PC-3 (cell line): ENCODE measurements at regions not wholly inside any gene's neighbourhood (a gene's known extent, or its start where the extent isn't known, plus 50 kb on each side); places are given as distances from the start of the nearest gene placed in this dataset.

Experiments
- ATAC-seq: fragments of 200-7000 bp; cut with Tn5 transposase; 2 replicates; pipeline ENCODE4 v1.9.1; 2020; ENCODE audit warnings: mild to moderate bottlenecking, moderate library complexity
- BruUV-seq: library from RNA; stranded (reverse); fragments of 400-500 nt; replicated peaks from 2 replicates; lab custom pipeline; 2021; lab: Mats Ljungman, UMichigan
- CTCF ChIA-PET: fragments of 300-600 bp; sonication (Branson Sonifier 250); formaldehyde crosslinking; loops from one replicate; lab custom pipeline; 2022; ENCODE audit warnings: antibody characterized with exemption; lab: Charles Lee
- POLR2A ChIA-PET: fragments of 300-600 bp; sonication (Branson Sonifier 250); formaldehyde crosslinking; loops from one replicate; lab custom pipeline; 2022; ENCODE audit warnings: antibody characterized with exemption; ENCODE audit not compliant: unreplicated experiment; lab: Charles Lee
- DNase-seq: peaks from one replicate; pipeline ENCODE4 v3.0.0-alpha.2; 2015
- H2AFZ ChIP-seq: fragments of 300-600 bp; sonication (generic); 2 replicates; pipeline ENCODE4 v1.6.0; 2016; ENCODE audit warnings: antibody characterized with exemption, low read length
- H3F3A ChIP-seq: fragments of 300-600 bp; sonication (generic); one replicate; pipeline ENCODE4 v1.6.0; 2017; ENCODE audit warnings: antibody characterized with exemption, low read length, control low read depth, mild to moderate bottlenecking; ENCODE audit not compliant: unreplicated experiment
- H3K27ac ChIP-seq: fragments of 300-600 bp; sonication (generic); 2 replicates; pipeline ENCODE4 v1.5.1; 2016; ENCODE audit warnings: mild to moderate bottlenecking, low read length
- H3K27me3 ChIP-seq: fragments of 300-600 bp; sonication (generic); 2 replicates; pipeline ENCODE4 v1.6.1; 2016; ENCODE audit warnings: low read length, mixed read lengths
- H3K36me3 ChIP-seq: fragments of 300-600 bp; sonication (generic); 2 replicates; pipeline ENCODE4 v1.6.1; 2016; ENCODE audit warnings: low read depth, mixed run types, low read length, mixed read lengths
- H3K4me1 ChIP-seq: fragments of 300-600 bp; sonication (generic); 2 replicates; pipeline ENCODE4 v1.5.1; 2016; ENCODE audit warnings: low read length; ENCODE audit not compliant: insufficient read depth
- H3K4me2 ChIP-seq: fragments of 300-600 bp; sonication (generic); 2 replicates; pipeline ENCODE4 v1.6.0; 2016; ENCODE audit warnings: low read length
- H3K4me3 ChIP-seq: fragments of 300-600 bp; sonication (generic); 2 replicates; pipeline ENCODE4 v1.5.1; 2016; ENCODE audit warnings: mild to moderate bottlenecking, low read length, mixed read lengths
- H3K79me2 ChIP-seq: fragments of 300-600 bp; sonication (generic); 2 replicates; pipeline ENCODE4 v1.6.1; 2017; ENCODE audit warnings: low read length, mixed read lengths
- H3K9ac ChIP-seq: fragments of 300-600 bp; sonication (generic); 2 replicates; pipeline ENCODE4 v1.6.0; 2016; ENCODE audit warnings: mild to moderate bottlenecking, low read length
- H3K9me2 ChIP-seq: fragments of 300-600 bp; sonication (generic); replicated peaks from 2 replicates; pipeline ENCODE4 v1.6.1; 2016; ENCODE audit warnings: mixed run types, low read length, mixed read lengths
- H3K9me3 ChIP-seq: fragments of 300-600 bp; sonication (generic); 2 replicates; pipeline ENCODE4 v1.6.1; 2016; ENCODE audit warnings: low read length, mixed read lengths
- H4K20me1 ChIP-seq: fragments of 300-600 bp; sonication (generic); 2 replicates; pipeline ENCODE4 v1.6.1; 2016; ENCODE audit warnings: low read length, mixed read lengths
- CTCF ChIP-seq: fragments of 300-600 bp; sonication (generic); conservative IDR thresholded peaks from 2 replicates; pipeline ENCODE4 v1.5.1; 2017; ENCODE audit warnings: antibody characterized with exemption, low read depth, mild to moderate bottlenecking, low read length
- EZH2 ChIP-seq: fragments of 300-600 bp; sonication (generic); IDR thresholded peaks from one replicate; pipeline ENCODE4 v1.6.1; 2017; ENCODE audit warnings: antibody characterized with exemption, mild to moderate bottlenecking, low read length; ENCODE audit not compliant: unreplicated experiment
- EZH2phosphoT487 ChIP-seq: fragments of 300-600 bp; sonication (generic); IDR thresholded peaks from 2 replicates; pipeline ENCODE4 v1.6.1; 2018; ENCODE audit warnings: mild to moderate bottlenecking, antibody characterized with exemption, low read length, borderline replicate concordance
- intact Hi-C: fragments of 100-400 bp; cut with micrococcal nuclease; formaldehyde crosslinking; loops from 2 replicates; pipeline ENCODE4 v1.9.0; 2023

- DNase-seq, result no peak
- H3K9me3 ChIP-seq, result no peaks in the 10 kb centered on the region
- no peaks in the 10 kb centered on the region for H4K20me1 ChIP-seq
- no peaks in the 10 kb centered on the region for H3K79me2 ChIP-seq
- no peaks in the 10 kb centered on the region for H3K27me3 ChIP-seq
- no peak overlapping the region for H3K9ac ChIP-seq
- H3K4me2 ChIP-seq, result no peak overlapping the region
- H3F3A ChIP-seq, result no peaks in the 10 kb centered on the region
- no peak for ATAC-seq
- TF ChIP-seq CTCF (no peak), EZH2 (no peak), EZH2phosphoT487 (no peak)
- intact Hi-C loops, result no loop called here
- BruUV-seq, result no TSS peak
- POLR2A ChIA-PET, result no interaction called here
- no peaks in the 10 kb centered on the region for H3K9me2 ChIP-seq
- peaks cover 7% of the 10 kb centered on the region; the same call in 1 of the 2 replicates for H3K4me1 ChIP-seq
- no peak overlapping the region for H2AFZ ChIP-seq
- no peaks in the 10 kb centered on the region for H3K36me3 ChIP-seq
- no peak overlapping the region for H3K4me3 ChIP-seq
- CTCF ChIA-PET, result no interaction called here
- H3K27ac ChIP-seq, result no peak overlapping the region
Observed at GRCh38 chr3:30245858-30246622, 360.4 kb upstream of the TGFBR2 start.

- Histone ChIP-seq H3K9me2 (no peaks in the 10 kb centered on the region), H3K79me2 (no peaks in the 10 kb centered on the region), H3K9me3 (no peaks in the 10 kb centered on the region), H3K27me3 (no peaks in the 10 kb centered on the region), H3F3A (no peaks in the 10 kb centered on the region), H2AFZ (no peak overlapping the region), H3K4me2 (no peak overlapping the region), H4K20me1 (no peaks in the 10 kb centered on the region), H3K9ac (no peak overlapping the region), H3K36me3 (no peaks in the 10 kb centered on the region), H3K27ac (no peak overlapping the region), H3K4me3 (no peak overlapping the region), H3K4me1 (peaks cover 13% of the 10 kb centered on the region; the same call in 1 of the 2 replicates)
- intact Hi-C loops, result no loop called here
- ChIA-PET POLR2A (no interaction called here), CTCF (no interaction called here)
- no peak for DNase-seq
- BruUV-seq, result no TSS peak
- ATAC-seq, result no peak
- TF ChIP-seq CTCF (no peak), EZH2 (no peak), EZH2phosphoT487 (no peak)
Observed at GRCh38 chr3:30248423-30248822, 358.0 kb upstream of the TGFBR2 start.

GRCh38 chr3:30252474-30252873 lies 353.9 kb upstream of the TGFBR2 start:
- no peak for ATAC-seq
- H3K4me2 ChIP-seq, result no peak overlapping the region
- no peaks in the 10 kb centered on the region for H4K20me1 ChIP-seq
- H3F3A ChIP-seq, result no peaks in the 10 kb centered on the region
- DNase-seq, result no peak
- H3K4me1 ChIP-seq, result peaks cover 13% of the 10 kb centered on the region; the same call in 1 of the 2 replicates
- BruUV-seq, result no TSS peak
- no peaks in the 10 kb centered on the region for H3K9me3 ChIP-seq
- H3K79me2 ChIP-seq, result no peaks in the 10 kb centered on the region
- no peaks in the 10 kb centered on the region for H3K27me3 ChIP-seq
- H3K27ac ChIP-seq, result no peak overlapping the region
- intact Hi-C loops, result no loop called here
- ChIA-PET CTCF (no interaction called here), POLR2A (interaction anchor here (0.6 kb wide), 1 partner anchor 66 kb away, joined by 3 read pairs; no protein-coding TSS in a partner anchor)
- no peak overlapping the region for H2AFZ ChIP-seq
- no peak overlapping the region for H3K9ac ChIP-seq
- no peaks in the 10 kb centered on the region for H3K9me2 ChIP-seq
- no peaks in the 10 kb centered on the region for H3K36me3 ChIP-seq
- TF ChIP-seq EZH2phosphoT487 (no peak), CTCF (no peak), EZH2 (no peak)
- H3K4me3 ChIP-seq, result no peak overlapping the region
